ENCODE measurements at regions not wholly inside any gene's neighbourhood (a gene's known extent, or its start where the extent isn't known, plus 50 kb on each side); places are given as distances from the start of the nearest gene placed in this dataset.

DNA sequence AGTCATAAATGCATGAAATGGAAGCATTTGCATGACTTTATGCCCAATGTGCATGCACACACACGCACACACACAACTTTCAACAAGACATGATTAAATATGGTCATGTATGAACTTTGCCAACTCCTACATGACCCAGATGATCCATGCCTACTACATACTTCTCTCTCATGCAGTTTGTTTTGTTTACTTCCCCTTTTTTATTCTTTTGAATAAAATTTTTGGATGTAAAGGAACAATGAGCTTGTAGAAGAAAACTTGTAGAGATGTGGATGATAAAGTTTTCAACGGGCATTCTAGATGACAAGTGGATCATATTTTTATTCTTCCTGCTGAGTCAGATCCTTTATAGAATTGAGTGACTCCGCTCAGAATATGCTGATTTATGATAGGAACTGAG, 50.8 kb upstream of the AIG1 start:
- TF ChIP-seq, protein P1, sequence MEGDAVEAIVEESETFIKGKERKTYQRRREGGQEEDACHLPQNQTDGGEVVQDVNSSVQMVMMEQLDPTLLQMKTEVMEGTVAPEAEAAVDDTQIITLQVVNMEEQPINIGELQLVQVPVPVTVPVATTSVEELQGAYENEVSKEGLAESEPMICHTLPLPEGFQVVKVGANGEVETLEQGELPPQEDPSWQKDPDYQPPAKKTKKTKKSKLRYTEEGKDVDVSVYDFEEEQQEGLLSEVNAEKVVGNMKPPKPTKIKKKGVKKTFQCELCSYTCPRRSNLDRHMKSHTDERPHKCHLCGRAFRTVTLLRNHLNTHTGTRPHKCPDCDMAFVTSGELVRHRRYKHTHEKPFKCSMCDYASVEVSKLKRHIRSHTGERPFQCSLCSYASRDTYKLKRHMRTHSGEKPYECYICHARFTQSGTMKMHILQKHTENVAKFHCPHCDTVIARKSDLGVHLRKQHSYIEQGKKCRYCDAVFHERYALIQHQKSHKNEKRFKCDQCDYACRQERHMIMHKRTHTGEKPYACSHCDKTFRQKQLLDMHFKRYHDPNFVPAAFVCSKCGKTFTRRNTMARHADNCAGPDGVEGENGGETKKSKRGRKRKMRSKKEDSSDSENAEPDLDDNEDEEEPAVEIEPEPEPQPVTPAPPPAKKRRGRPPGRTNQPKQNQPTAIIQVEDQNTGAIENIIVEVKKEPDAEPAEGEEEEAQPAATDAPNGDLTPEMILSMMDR (IDR thresholded peaks at IDR 0.05; ENCODE audit: insufficient read depth, low read length) = no peak
- DNase-seq (ENCODE audit: low read depth) = no peak

More for the DNA sequence above, 50.8 kb upstream of the AIG1 start:
- H3K4me3 ChIP-seq (ENCODE audit: low read depth, low read length) = no peak overlapping the region
